Hepatocyte (in vitro differentiated cells): ENCODE measurements at regions not wholly inside any gene's neighbourhood (a gene's known extent, or its start where the extent isn't known, plus 50 kb on each side); places are given as distances from the start of the nearest gene placed in this dataset.

ENCODE experiments used
- DNase-seq: peaks from one replicate; pipeline ENCODE4 v3.0.0-alpha.2; 2016; ENCODE audit warnings: low spot score
- H2AFZ ChIP-seq: fragments of 200-600 bp; sonication (generic); 2 replicates; pipeline ENCODE4 v1.6.0; 2016; ENCODE audit warnings: antibody characterized with exemption, mild to moderate bottlenecking
- H3K27ac ChIP-seq: fragments of 200-600 bp; sonication (generic); 2 replicates; pipeline ENCODE4 v1.5.1; 2016; ENCODE audit warnings: mild to moderate bottlenecking
- H3K27me3 ChIP-seq: fragments of 200-600 bp; sonication (generic); 2 replicates; pipeline ENCODE4 v1.6.1; 2016
- H3K36me3 ChIP-seq: fragments of 200-600 bp; sonication (generic); replicated peaks from 2 replicates; pipeline ENCODE4 v1.5.1; 2016; ENCODE audit warnings: low read depth; ENCODE audit not compliant: insufficient read depth
- H3K4me1 ChIP-seq: fragments of 200-600 bp; sonication (generic); 2 replicates; pipeline ENCODE4 v1.5.1; 2016; ENCODE audit warnings: mild to moderate bottlenecking, moderate library complexity; ENCODE audit not compliant: insufficient read depth
- H3K4me2 ChIP-seq: fragments of 200-600 bp; sonication (generic); 2 replicates; pipeline ENCODE4 v1.6.0; 2016
- H3K4me3 ChIP-seq: fragments of 200-600 bp; sonication (generic); 2 replicates; pipeline ENCODE4 v1.5.1; 2016; ENCODE audit warnings: mild to moderate bottlenecking
- H3K79me2 ChIP-seq: fragments of 200-600 bp; sonication (generic); 2 replicates; pipeline ENCODE4 v1.6.0; 2017; ENCODE audit warnings: mild to moderate bottlenecking
- H3K9me2 ChIP-seq: fragments of 200-600 bp; sonication (generic); replicated peaks from 2 replicates; pipeline ENCODE4 v1.6.0; 2017; ENCODE audit warnings: mild to moderate bottlenecking; ENCODE audit not compliant: insufficient read depth
- H3K9me3 ChIP-seq: fragments of 200-600 bp; sonication (generic); 2 replicates; pipeline ENCODE4 v1.5.1; 2016; ENCODE audit warnings: low read depth, mild to moderate bottlenecking
- H4K20me1 ChIP-seq: fragments of 200-600 bp; sonication (generic); 2 replicates; pipeline ENCODE4 v1.6.0; 2016; ENCODE audit warnings: mild to moderate bottlenecking; ENCODE audit not compliant: insufficient read depth, poor library complexity, severe bottlenecking
- CTCF ChIP-seq: fragments of 200-600 bp; sonication (generic); IDR thresholded peaks from 2 replicates; pipeline ENCODE4 v1.5.1; 2016; ENCODE audit warnings: antibody characterized with exemption, mild to moderate bottlenecking; ENCODE audit not compliant: poor library complexity
- EZH2 ChIP-seq: fragments of 200-600 bp; sonication (generic); IDR thresholded peaks from 2 replicates; pipeline ENCODE4 v1.6.1; 2016; ENCODE audit warnings: antibody characterized with exemption, mild to moderate bottlenecking, borderline replicate concordance
- EZH2phosphoT487 ChIP-seq: fragments of 200-600 bp; sonication (generic); IDR thresholded peaks from one replicate; pipeline ENCODE4 v1.6.1; 2018; ENCODE audit warnings: antibody characterized with exemption, mild to moderate bottlenecking, low read depth, moderate library complexity; ENCODE audit not compliant: unreplicated experiment, severe bottlenecking
- WGBS: methylation state at CpG from one replicate; pipeline ENCODE4 v1.1.6; 2016; ENCODE audit warnings: low lambda C conversion rate; ENCODE audit errors: missing lambda C conversion rate; 5-methylcytosine and 5-hydroxymethylcytosine counted together

GRCh38 chr20:50401587-50402418 lies 108.4 kb upstream of the PTPN1 start:
- Histone ChIP-seq H2AFZ (no peak overlapping the region), H3K36me3 (no peaks in the 10 kb centered on the region), H3K9me3 (no peaks in the 10 kb centered on the region), H3K27ac (no peak overlapping the region), H3K4me1 (peaks cover 6% of the 10 kb centered on the region), H3K79me2 (no peaks in the 10 kb centered on the region), H3K4me2 (no peak overlapping the region), H4K20me1 (no peaks in the 10 kb centered on the region), H3K4me3 (no peak overlapping the region), H3K9me2 (no peaks in the 10 kb centered on the region), H3K27me3 (no peaks in the 10 kb centered on the region)
- DNase-seq = no peak
- WGBS = 95% methylated on average over 9 of the region's 9 CpGs
- no peak for TF ChIP-seq EZH2phosphoT487
- TF ChIP-seq EZH2 = no peak
- no peak for TF ChIP-seq CTCF

GRCh38 chr20:50403565-50404418 lies 106.4 kb upstream of the PTPN1 start:
- DNase-seq = no peak
- Histone ChIP-seq H3K4me3 (no peak overlapping the region), H2AFZ (no peak overlapping the region), H3K36me3 (no peaks in the 10 kb centered on the region), H3K4me1 (peaks cover 9% of the 10 kb centered on the region), H3K9me3 (no peaks in the 10 kb centered on the region), H3K27me3 (no peaks in the 10 kb centered on the region), H3K27ac (no peak overlapping the region), H3K9me2 (no peaks in the 10 kb centered on the region), H4K20me1 (no peaks in the 10 kb centered on the region), H3K79me2 (no peaks in the 10 kb centered on the region), H3K4me2 (no peak overlapping the region)
- TF ChIP-seq EZH2phosphoT487 (no peak), CTCF (no peak), EZH2 (no peak)
- WGBS = 76% methylated on average over 13 of the region's 13 CpGs

- H3K27ac ChIP-seq = no peak overlapping the region
- H3K27me3 ChIP-seq = no peaks in the 10 kb centered on the region
- whole genome bisulfite sequencing = 86% methylated on average over 9 of the region's 9 CpGs
- no peak overlapping the region for H3K4me3 ChIP-seq
- peaks cover 9% of the 10 kb centered on the region for H3K4me1 ChIP-seq
- H4K20me1 ChIP-seq = no peaks in the 10 kb centered on the region
- no peak overlapping the region for H3K4me2 ChIP-seq
- no peaks in the 10 kb centered on the region for H3K9me3 ChIP-seq
- no peaks in the 10 kb centered on the region for H3K9me2 ChIP-seq
- H3K36me3 ChIP-seq = no peaks in the 10 kb centered on the region
- H2AFZ ChIP-seq = no peak overlapping the region
- no peak for DNase-seq
- no peaks in the 10 kb centered on the region for H3K79me2 ChIP-seq
- TF ChIP-seq EZH2phosphoT487 = no peak
- TF ChIP-seq EZH2 = no peak
- no peak for TF ChIP-seq CTCF
Observed at GRCh38 chr20:50404419-50405234, 105.6 kb upstream of the PTPN1 start.
